Nephron (organoid): ENCODE measurements at regions not wholly inside any gene's neighbourhood (a gene's known extent, or its start where the extent isn't known, plus 50 kb on each side); places are given as distances from the start of the nearest gene placed in this dataset.

Experiments
- H3K27ac Mint-ChIP-seq, 3 experiments: 2 replicates each; pipeline ENCODE4 v1.8.0; 2020; ENCODE audit warnings: mixed read lengths in 3 of 3, mild to moderate bottlenecking in 2 of 3, moderate library complexity in 1 of 3
- H3K27me3 Mint-ChIP-seq: 2 replicates; pipeline ENCODE4 v1.8.0; 2021; ENCODE audit warnings: low read depth, mild to moderate bottlenecking, moderate library complexity, mixed read lengths
- H3K36me3 Mint-ChIP-seq: 2 replicates; pipeline ENCODE4 v1.8.0; 2020; ENCODE audit warnings: low read depth, mixed read lengths
- H3K4me1 Mint-ChIP-seq: 2 replicates; pipeline ENCODE4 v1.8.0; 2020; ENCODE audit warnings: mixed read lengths
- H3K4me3 Mint-ChIP-seq, 3 experiments: 2 replicates each; pipeline ENCODE4 v1.8.0; 2020; ENCODE audit warnings: mild to moderate bottlenecking in 3 of 3, mixed read lengths in 3 of 3, moderate library complexity in 2 of 3
- H3K9me3 Mint-ChIP-seq: 2 replicates; pipeline ENCODE4 v1.8.0; 2020; ENCODE audit warnings: mixed read lengths
- CTCF ChIP-seq, 3 experiments: fragments of 200-600 bp; sonication (generic); IDR thresholded peaks; one replicate each; pipeline ENCODE4 v1.5.0; 2021; ENCODE audit warnings: antibody characterized with exemption in 3 of 3; ENCODE audit not compliant: unreplicated experiment in 3 of 3

- no peak overlapping the region for H3K27ac Mint-ChIP-seq
- no peak overlapping the region for H3K4me3 Mint-ChIP-seq
- no peaks in the 10 kb centered on the region for H3K36me3 Mint-ChIP-seq
- TF ChIP-seq CTCF (IDR thresholded peaks at IDR 0.05; ENCODE audit: unreplicated experiment in 3 of 3): no peak
- H3K27me3 Mint-ChIP-seq: peaks cover 3% of the 10 kb centered on the region
- peaks cover 2% of the 10 kb centered on the region for H3K9me3 Mint-ChIP-seq
- no peaks in the 10 kb centered on the region for H3K4me1 Mint-ChIP-seq
These were observed 344.6 kb upstream of the DCBLD2 start for GRCh38 chr3:99246010-99246654.

GRCh38 chr3:99242271-99242670, 340.8 kb upstream of the DCBLD2 start:
- peaks cover 3% of the 10 kb centered on the region for H3K27me3 Mint-ChIP-seq
- no peak for TF ChIP-seq CTCF (IDR thresholded peaks at IDR 0.05; ENCODE audit: unreplicated experiment in 3 of 3)
- H3K4me3 Mint-ChIP-seq: no peak overlapping the region
- H3K9me3 Mint-ChIP-seq: peaks cover 2% of the 10 kb centered on the region
- no peak overlapping the region for H3K27ac Mint-ChIP-seq
- no peaks in the 10 kb centered on the region for H3K36me3 Mint-ChIP-seq
- H3K4me1 Mint-ChIP-seq: no peaks in the 10 kb centered on the region

GRCh38 chr3:99240700-99241099, 339.2 kb upstream of the DCBLD2 start:
- H3K9me3 Mint-ChIP-seq: peaks cover 2% of the 10 kb centered on the region
- H3K4me3 Mint-ChIP-seq: no peak overlapping the region
- no peaks in the 10 kb centered on the region for H3K36me3 Mint-ChIP-seq
- TF ChIP-seq CTCF (IDR thresholded peaks at IDR 0.05; ENCODE audit: unreplicated experiment in 3 of 3): no peak
- H3K27ac Mint-ChIP-seq: no peak overlapping the region
- H3K4me1 Mint-ChIP-seq: no peaks in the 10 kb centered on the region
- H3K27me3 Mint-ChIP-seq: peaks cover 8% of the 10 kb centered on the region

GRCh38 chr3:99236576-99236975, 335.1 kb upstream of the DCBLD2 start:
- no peak for TF ChIP-seq CTCF (IDR thresholded peaks at IDR 0.05; ENCODE audit: unreplicated experiment in 3 of 3)
- H3K4me1 Mint-ChIP-seq: no peaks in the 10 kb centered on the region
- no peaks in the 10 kb centered on the region for H3K9me3 Mint-ChIP-seq
- H3K27ac Mint-ChIP-seq: no peak overlapping the region
- H3K36me3 Mint-ChIP-seq: no peaks in the 10 kb centered on the region
- peaks cover 8% of the 10 kb centered on the region for H3K27me3 Mint-ChIP-seq
- no peak overlapping the region for H3K4me3 Mint-ChIP-seq

- Mint-ChIP-seq H3K4me3 (no peak overlapping the region), H3K27ac (no peak overlapping the region)
- no peak for TF ChIP-seq CTCF (IDR thresholded peaks at IDR 0.05; ENCODE audit: unreplicated experiment in 3 of 3)
These were observed 331.2 kb upstream of the DCBLD2 start for GRCh38 chr3:99232696-99233095.

GRCh38 chr3:99218468-99218867, 317.0 kb upstream of the DCBLD2 start:
- no peak overlapping the region for H3K27ac Mint-ChIP-seq
- no peaks in the 10 kb centered on the region for H3K27me3 Mint-ChIP-seq
- no peak overlapping the region for H3K4me3 Mint-ChIP-seq
- no peaks in the 10 kb centered on the region for H3K36me3 Mint-ChIP-seq
- H3K4me1 Mint-ChIP-seq: no peaks in the 10 kb centered on the region
- TF ChIP-seq CTCF (IDR thresholded peaks at IDR 0.05; ENCODE audit: unreplicated experiment in 3 of 3): no peak
- H3K9me3 Mint-ChIP-seq: peaks cover 2% of the 10 kb centered on the region

More at GRCh38 chr3:99232696-99233095, 331.2 kb upstream of the DCBLD2 start:
- no peaks in the 10 kb centered on the region for H3K9me3 Mint-ChIP-seq
- H3K36me3 Mint-ChIP-seq: no peaks in the 10 kb centered on the region
- H3K27me3 Mint-ChIP-seq: peaks cover 4% of the 10 kb centered on the region
- H3K4me1 Mint-ChIP-seq: no peaks in the 10 kb centered on the region
